HG02571 (cell line): ENCODE measurements at regions not wholly inside any gene's neighbourhood (a gene's known extent, or its start where the extent isn't known, plus 50 kb on each side); places are given as distances from the start of the nearest gene placed in this dataset.
"Not testable (repeated sequence)": the region's sequence is repeated elsewhere in the genome, so short reads cannot be mapped to it uniquely, and the experiment has no call there.

Experiments used
- ATAC-seq: cut with Tn5 transposase; IDR thresholded peaks from one replicate; pipeline ENCODE4 v1.9.1; 2021; ENCODE audit warnings: mild to moderate bottlenecking, moderate library complexity; ENCODE audit not compliant: unreplicated experiment

DNA sequence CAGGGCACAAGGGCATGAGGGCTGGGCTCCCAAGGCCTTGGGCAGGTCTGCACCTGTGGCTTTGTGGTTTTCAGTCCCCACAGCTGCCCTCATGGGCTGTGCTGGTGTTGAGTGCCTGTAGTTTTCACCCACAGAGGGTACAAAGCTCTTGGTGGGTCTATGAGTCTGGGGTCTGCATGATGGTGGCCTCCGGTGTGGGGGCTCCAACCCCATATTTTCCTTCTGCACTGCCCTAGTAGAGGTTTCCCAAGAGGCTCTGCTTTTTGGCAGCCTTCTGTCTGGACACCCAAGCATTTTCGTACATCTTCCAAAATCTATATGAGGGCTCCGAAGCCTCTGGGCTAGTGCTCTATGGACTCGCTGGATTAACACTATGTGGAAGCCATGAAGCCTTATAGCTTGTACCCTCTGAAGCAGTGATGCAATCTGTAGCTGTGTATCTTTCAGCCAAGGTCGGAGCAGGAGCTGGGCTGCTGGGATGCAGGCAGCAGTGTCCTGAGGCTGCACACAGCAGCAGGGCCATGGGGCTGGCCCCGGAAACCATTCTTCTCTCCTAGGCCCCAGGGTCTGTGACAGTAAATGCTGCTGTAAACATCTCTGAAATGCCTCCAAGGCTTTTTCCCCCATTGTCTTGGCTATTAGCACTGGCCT is 240.3 kb downstream of the CWH43 start:
- ATAC-seq, result not testable (repeated sequence)

DNA sequence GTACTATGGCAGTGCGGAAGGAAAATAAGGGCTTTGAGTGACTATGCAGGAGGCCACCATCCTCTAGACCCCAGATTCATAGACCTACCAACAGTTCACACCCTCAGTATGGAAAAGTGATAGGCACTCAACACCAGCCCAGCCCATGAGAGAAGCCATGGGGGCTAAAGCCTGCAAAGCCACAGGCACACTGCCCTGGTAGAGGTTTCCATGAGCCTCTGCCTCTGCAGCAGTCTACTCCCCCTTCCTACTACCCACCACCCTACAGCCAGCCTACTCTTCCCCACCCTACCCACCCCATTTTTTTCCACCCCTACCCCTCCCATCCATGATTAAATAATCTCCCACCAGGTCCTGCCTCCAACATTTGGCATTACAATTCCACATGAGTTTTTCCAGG is 241.9 kb downstream of the CWH43 start:
- ATAC-seq, result not testable (repeated sequence)

DNA sequence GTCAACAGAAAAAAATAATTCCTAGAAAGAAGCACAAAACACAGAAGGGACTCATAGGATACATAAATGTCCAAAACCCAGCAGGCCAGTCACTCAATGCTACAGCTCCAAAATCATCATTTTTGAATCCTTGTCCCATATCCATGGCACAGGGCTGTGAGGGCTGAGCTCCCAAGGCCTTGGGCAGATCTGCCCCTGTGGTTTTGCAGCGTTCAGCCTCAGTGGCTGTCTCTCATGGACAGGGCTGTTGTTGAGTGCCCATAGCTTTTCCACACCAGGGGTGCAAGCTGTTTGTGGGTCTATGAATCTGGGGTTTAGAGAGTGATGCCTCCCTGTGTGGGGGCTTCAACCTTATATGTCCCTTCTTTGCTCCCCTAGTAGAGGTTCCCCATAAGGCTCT is 243.2 kb downstream of the CWH43 start:
- ATAC-seq, result not testable (repeated sequence)

DNA sequence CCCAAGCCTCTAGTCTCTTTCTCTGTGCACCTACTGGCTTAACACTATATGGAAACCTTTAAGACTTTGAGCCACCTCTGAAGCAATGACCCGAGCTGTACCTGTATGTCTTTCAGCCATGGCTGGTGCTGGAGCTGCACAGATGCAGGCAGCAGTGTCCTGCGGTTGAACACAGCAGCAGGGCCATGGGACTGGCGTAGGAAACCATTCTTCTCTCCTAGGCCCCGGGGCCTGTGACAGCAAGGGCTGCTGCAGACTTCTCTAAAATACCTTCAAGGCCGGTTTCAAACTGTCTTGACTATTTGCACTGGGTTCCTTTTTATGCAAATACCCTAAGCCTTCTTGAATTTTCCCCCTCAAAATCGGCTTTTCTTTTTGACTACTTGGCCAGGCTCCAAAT is 243.6 kb downstream of the CWH43 start:
- not testable (repeated sequence) for ATAC-seq

DNA sequence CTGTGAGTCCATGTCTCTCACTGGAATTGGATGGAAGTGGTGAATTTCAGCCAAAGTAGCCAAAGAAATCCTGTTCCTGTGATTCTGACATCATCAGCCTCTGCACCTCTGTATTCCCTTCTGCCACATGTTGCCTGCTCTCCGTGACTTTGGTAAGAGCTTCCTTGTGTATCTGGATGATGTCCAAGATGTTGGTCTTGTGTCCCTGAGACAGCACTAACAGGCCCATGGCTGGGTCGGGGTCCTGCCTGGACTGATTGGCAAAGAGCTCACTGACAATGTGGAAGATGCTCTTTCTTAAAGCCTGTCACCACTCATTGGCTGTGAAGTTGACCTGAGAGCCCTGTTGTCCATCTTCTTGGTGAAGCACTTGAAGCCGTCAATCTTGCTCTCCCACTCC is 247.3 kb downstream of the CWH43 start:
- not testable (repeated sequence) for ATAC-seq

DNA sequence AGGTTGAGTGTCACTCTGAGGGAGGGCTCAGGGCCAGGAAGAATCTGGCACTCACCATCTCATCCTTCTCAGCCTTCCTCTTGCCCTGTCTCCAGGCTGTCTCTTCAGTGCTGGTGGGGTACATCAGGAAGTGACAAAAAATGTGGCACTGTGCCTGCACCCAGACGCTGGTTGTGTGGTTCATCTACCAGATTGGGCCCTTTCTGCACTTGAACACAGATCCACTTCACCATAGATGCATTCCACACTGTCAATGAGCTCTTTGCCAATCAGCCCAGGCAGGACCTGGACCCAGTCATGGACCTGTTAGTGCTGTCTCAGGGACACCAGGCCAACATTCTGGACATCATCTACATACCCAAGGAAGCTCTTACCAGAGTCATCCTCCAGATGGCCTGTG is 247.7 kb downstream of the CWH43 start:
- ATAC-seq, result not testable (repeated sequence)

DNA sequence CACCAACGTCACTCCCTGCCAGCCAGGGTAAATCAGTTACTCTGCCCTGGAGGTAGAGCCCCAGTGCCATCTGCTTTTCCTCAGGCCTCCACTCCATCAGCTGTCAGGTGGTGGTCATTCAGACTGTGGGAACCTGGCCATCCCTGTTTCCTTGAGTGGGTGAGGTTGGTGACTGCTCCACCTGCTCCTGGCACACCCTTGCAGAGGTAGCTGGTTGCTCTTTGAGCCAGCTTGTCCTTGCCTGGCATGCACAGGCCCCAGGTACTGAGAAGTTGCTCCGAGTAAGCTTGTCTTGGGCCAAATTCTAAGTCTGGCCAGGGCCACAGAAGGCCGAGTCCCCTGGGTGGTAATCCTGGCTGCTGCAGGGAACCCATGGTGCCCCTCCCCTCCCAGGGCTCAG is 248.3 kb downstream of the CWH43 start:
- ATAC-seq, result not testable (repeated sequence)

DNA sequence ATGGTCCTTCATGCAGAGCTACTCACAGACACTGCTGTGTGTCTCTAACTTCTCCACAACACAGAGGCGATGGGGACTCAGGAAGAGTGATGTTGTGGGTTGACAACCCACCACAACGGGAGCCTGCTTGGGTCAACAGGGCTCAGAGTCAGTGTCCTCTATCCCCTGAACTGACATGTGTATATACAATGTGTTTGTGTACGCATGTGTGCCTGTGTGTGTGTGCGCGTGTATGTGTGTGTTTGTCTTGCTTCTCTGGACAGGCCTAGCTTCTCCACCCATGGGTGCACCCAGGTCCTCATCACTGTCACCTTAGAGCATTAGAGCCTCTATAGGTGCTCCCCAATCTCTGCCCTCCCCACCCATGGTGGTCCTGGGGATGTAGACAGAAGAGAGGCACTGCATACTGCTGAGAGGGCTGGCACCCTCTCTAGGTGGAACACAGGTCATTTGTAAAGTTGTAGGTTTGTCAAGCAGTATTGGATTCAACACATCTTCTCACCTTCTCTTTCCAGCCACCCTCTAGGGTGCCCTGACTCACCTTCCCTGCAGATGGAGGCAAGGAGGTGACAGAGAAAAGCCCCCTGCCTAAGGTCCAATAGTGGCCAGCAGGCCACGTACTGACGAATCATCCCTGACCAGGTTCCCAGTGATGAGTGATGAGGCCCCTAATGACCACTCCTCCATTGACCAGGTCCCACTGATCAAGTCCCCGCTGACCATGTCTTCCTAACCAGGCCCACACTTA is 249.5 kb downstream of the CWH43 start:
- not testable (repeated sequence) for ATAC-seq

DNA sequence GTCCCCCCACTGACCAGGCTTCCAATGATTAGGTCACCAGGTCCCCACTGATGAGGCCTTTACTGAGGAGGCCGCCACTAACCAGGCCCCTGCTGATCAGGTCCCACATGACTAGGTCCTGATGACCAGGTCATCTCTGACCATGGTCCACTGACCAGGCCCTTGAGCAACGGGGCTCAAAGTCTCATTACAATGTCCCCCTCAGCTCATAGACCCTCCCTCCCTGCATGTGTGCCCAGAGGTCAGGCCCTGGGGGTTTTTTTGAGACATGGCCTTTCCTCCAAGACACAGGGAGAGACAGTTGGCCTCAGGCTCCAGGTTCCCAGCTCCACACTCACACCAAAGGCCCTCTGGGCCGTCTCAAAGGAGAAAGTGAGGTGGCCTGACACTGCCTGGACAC is 250.4 kb downstream of the CWH43 start:
- not testable (repeated sequence) for ATAC-seq

DNA sequence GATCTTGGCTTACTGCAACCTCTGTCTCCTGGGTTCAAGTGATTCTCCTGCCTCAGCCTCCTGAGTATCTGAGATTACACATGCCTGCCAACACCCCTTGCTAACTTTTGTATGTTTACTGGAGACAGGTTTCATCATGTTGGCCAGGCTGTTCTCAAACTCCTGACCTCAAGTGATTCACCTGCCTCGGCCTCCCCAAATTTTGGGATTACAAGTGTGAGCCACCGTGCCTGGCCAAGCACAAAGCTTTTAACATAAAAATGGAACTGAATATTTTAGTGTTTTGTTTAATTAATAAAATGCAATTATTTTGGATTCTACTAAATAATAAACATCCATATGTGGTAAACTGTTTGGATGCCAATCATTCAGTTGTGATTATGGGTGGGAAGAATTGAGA is 255.2 kb downstream of the CWH43 start:
- not testable (repeated sequence) for ATAC-seq

DNA sequence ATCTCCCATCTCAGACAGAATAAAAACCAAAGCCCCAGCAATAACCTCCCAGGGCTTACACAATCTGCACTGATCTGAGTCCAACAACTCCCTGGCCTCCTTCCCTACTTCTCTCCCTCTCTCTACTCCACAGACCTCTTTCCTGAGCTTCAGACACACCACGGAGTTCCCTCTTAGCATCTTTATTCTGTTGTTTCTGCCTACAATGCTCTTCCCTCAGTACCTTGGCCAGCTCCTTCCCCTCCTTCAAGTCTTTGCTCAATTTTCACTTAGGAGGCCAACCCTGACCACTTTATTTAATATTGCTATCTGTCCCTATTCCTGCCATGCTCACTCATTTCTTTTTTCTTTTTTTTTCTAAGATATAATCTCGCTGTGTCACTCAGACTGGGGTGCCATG is 276.7 kb downstream of the CWH43 start:
- not testable (repeated sequence) for ATAC-seq

DNA sequence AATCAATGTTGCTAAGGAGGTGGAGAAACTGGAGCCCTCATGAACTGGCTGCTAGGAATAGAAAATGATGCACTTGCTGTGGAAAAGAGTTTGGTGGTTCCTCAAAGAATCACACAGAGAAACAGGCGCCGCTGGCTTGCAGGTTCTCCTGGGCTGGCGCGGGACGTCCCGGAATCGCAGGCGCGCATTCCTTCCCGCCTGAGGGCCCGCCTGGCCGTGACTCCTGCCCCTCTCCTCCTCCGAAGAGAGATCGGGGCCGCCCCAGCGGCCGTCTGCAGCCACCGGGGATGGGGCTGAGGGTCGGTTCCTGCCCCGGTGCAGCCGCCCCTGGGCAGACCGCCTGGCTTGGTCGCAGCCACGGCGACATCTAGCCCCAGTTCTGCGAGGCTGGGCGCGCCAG is 284.4 kb downstream of the CWH43 start:
- ATAC-seq, result not testable (repeated sequence)

DNA sequence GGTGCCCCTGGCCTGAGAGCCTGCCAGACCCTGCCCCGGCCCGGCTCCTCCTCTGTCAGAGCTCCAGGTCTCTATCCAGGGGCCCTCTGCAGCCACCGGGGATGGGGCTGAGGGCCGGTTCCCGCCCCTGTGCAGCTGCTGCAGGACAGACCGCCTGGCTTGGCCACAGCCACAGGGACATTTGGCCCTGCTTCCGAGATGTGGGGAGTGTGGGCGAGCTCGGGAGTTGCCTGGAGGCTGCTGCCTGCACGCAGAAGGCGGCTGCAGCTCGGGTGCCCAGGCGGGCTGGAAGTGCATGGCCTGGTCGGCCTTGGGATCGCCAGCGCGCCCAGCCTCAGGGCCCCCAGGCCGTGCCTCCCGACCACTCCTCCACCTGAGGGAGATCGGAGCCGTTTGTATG is 284.8 kb downstream of the CWH43 start:
- ATAC-seq, result not testable (repeated sequence)

DNA sequence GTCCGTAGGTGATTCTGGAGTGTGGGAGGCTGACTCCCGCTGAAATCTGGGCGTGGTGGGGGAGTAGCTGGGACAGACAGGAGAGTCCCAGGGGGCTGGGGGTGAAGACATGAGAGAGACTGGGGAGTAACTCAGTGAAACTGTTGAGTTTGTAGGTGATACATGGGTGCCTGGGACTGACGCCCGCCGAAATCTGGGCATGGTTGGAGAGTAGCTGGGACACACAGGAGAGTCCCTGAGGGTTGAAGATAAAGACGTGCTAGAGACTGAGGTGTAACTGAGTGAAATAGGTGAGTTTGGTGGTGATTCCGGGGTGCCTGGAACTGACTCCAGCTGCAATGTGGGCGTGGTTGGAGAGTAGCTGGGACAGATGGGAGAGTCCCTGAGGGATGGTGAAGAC is 299.8 kb downstream of the CWH43 start:
- not testable (repeated sequence) for ATAC-seq

DNA sequence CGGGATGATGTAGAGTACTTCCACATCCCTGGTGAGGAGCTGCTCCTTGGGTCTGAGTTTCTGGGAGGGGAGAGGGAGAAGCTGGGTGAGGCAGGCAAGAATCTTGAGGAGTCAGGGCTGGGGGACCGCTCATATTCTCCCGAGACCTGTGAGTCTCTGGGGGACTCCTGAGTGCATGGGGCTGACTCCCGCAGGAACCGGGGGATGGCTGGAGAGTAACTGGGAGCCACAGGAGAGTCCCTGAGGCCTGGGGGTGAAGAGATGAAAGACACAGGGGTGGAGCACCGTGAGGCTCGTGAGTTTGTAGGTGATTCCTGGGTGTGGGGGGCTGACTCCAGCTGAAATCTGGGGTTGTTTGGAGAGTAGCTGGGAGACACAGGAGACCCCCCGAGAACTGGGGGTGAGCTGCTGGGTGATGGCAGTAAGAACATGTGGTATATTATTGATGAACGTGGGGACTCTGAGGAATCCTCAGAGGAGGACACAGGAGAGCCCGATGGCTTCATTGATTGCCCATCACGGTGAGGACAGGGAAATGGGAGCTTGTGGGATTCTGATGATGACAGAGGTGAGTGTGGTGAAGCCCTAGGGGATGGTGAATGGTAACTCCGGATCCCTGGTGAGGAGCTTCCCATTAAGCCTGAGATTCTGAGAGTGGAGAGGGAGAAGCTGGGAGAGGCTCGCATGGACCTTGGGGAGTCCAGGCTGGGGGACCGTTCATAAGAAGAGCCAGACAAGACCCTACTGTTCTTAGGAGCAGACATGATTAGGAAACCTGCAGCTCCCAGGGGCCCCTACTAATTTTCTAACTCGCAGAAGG is 301.1 kb downstream of the CWH43 start:
- not testable (repeated sequence) for ATAC-seq

DNA sequence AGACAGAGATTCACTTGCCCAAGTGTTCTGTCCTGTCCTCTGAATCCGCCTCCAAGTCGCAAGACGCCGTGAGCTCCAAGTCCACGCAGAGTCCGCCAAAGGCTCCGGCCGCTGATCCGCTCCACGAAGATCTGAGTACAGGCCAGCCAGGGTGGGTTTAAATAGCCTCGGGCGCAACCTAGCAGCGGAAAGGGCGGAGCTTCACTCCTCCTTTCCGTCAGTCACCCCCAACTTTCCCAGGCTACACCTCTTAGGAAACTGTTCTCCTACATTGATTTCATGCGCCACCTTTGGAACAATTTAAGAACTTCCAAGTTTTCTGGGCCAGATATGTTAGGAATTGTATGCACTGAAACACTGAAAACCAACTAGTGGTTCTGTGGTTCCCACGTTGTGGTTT is 301.8 kb downstream of the CWH43 start:
- not testable (repeated sequence) for ATAC-seq

DNA sequence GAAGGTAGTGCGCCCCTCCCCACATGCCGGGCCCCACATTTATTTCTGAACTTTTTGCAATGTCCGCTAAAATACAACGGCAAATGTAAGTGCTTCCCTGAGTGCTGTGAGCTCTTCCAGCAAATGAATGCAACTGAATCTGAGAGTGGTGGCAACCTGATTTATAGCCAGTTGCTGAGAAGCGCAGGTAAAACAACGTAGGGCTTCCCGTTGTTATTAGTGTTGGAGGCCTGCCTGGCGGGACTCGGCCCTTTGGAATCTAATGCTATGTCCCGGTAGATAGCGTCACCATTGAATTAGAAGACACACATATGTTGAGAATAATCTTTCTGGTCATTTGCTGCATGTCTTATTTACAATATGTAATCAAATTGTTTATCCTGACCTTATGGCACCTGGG is 302.7 kb downstream of the CWH43 start:
- ATAC-seq, result not testable (repeated sequence)

DNA sequence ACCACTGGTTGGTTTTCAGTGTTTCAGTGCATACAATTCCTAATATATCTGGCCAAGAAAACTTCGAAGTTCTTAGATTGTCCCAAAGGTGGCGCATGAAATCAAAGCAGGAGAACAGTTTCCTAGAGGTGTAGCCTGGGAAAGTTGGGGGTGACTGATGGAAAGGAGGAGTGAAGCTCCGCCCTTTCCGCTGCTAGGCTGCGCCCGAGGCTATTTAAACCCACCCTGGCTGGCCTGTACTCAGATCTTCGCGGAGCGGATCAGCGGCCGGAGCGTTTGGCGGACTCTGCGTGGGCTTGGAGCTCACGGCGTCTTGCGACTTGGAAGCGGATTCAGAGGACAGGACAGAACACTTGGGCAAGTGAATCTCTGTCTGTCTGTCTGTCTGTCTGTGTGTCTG is 328.7 kb downstream of the CWH43 start:
- not testable (repeated sequence) for ATAC-seq

DNA sequence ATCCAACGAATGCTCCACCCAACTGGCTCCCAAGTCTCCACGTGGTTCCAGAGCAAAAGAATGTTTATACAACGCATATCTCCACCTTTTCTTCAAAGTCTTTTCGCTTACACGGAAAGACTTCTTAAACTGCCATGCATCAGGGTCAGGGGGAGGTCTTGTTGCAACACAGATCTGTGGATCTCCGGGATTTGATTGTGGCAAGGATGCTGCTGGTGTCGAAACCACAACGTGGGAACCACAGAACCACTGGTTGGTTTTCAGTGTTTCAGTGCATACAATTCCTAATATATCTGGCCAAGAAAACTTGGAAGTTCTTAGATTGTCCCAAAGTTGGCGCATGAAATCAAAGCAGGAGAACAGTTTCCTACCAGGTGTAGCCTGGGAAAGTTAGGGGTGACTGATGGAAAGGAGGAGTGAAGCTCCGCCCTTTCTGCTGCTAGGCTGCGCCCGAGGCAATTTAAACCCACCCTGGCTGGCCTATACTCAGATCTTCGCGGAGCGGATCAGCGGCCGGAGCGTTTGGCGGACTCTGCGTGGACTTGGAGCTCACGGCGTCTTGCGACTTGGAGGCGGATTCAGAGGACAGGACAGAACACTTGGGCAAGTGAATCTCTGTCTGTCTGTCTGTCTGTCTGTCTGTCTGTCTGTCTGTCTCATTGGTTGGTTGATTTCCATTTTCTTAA is 334.8 kb downstream of the CWH43 start:
- not testable (repeated sequence) for ATAC-seq

DNA sequence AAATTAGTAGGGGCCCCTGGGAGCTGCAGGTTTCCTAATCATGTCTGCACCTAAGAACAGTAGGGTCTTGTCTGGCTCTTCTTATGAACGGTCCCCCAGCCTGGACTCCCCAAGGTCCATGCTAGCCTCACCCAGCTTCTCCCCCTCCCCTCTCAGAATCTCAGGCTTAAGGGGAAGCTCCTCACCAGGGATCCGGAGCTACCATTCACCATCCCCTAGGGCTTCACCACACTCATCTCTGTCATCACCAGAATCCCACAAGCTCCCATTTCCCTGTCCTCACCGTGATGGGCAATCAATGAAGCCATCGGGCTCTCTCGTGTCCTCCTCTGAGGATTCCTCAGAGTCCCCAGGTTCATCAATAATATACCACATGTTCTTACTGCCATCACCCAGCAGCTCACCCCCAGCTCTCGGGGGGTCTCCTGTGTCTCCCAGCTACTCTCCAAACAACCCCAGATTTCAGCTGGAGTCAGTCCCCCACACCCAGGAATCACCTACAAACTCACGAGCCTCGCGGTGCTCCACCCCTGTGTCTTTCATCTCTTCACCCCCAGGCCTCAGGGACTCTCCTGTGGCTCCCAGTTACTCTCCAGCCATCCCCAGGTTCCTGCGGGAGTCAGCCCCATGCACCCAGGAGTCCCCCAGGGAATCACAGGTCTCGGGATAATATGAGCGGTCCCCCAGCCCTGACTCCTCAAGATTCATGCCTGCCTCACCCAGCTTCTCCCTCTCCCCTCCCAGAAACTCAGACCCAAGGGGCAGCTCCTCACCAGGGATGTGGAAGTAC is 335.6 kb downstream of the CWH43 start:
- ATAC-seq, result not testable (repeated sequence)
